HG02678 (cell line): ENCODE measurements at regions not wholly inside any gene's neighbourhood (a gene's known extent, or its start where the extent isn't known, plus 50 kb on each side); places are given as distances from the start of the nearest gene placed in this dataset.

Experiments
- ATAC-seq: cut with Tn5 transposase; IDR thresholded peaks from one replicate; pipeline ENCODE4 v1.9.1; 2021; ENCODE audit warnings: mild to moderate bottlenecking, moderate library complexity; ENCODE audit not compliant: unreplicated experiment

GRCh38 chr2:207286106-207286505, 120.4 kb upstream of the KLF7 start:
- ATAC-seq, result peak; percentile 29

GRCh38 chr2:207288628-207289027, 122.9 kb upstream of the KLF7 start:
- peak; percentile 45 for ATAC-seq

- no peak for ATAC-seq
Observed at GRCh38 chr2:207289295-207290018, 123.7 kb upstream of the KLF7 start.

GRCh38 chr2:207290833-207291624, 125.3 kb upstream of the KLF7 start:
- ATAC-seq, result no peak

- ATAC-seq, result peak; percentile 55
Observed at GRCh38 chr2:207291625-207292252, 126.0 kb upstream of the KLF7 start.

- no peak for ATAC-seq
Observed at GRCh38 chr2:207296265-207296948, 130.7 kb upstream of the KLF7 start.

- no peak for ATAC-seq
Observed at GRCh38 chr2:207300817-207301216, 135.1 kb upstream of the KLF7 start.

GRCh38 chr2:207304761-207305160, 139.0 kb upstream of the KLF7 start:
- ATAC-seq, result no peak

GRCh38 chr2:207308519-207309224, 142.9 kb upstream of the KLF7 start:
- no peak for ATAC-seq

- ATAC-seq, result peak; percentile 88
Observed at GRCh38 chr2:207311316-207312005, 145.7 kb upstream of the KLF7 start.

GRCh38 chr2:207312006-207312356, 146.2 kb upstream of the KLF7 start:
- no peak for ATAC-seq

GRCh38 chr2:207313947-207314346, 148.2 kb upstream of the KLF7 start:
- ATAC-seq, result no peak

GRCh38 chr2:207315131-207315530, 149.4 kb upstream of the KLF7 start:
- ATAC-seq, result no peak

GRCh38 chr2:207316484-207316883, 150.7 kb upstream of the KLF7 start:
- no peak for ATAC-seq

GRCh38 chr2:207316906-207317305, 151.2 kb upstream of the KLF7 start:
- ATAC-seq, result no peak

GRCh38 chr2:207317378-207317984, 151.7 kb upstream of the KLF7 start:
- ATAC-seq, result no peak

- no peak for ATAC-seq
Observed at GRCh38 chr2:207318181-207318628, 152.5 kb upstream of the KLF7 start.

GRCh38 chr2:207319316-207319715, 153.6 kb upstream of the KLF7 start:
- no peak for ATAC-seq

GRCh38 chr2:207320381-207321159, 154.8 kb upstream of the KLF7 start:
- ATAC-seq, result no peak
